H9 (cell line): ENCODE measurements at regions not wholly inside any gene's neighbourhood (a gene's known extent, or its start where the extent isn't known, plus 50 kb on each side); places are given as distances from the start of the nearest gene placed in this dataset.

Experiments
- DNase-seq: peaks from one replicate; pipeline ENCODE4 v3.0.0-alpha.2; 2017
- H2AFZ ChIP-seq: one replicate; pipeline ENCODE4 v1.6.1; 2013; ENCODE audit warnings: mild to moderate bottlenecking, low read length, control low read depth, moderate library complexity
- H2AK5ac ChIP-seq: 2 replicates; pipeline ENCODE4 v1.6.1; 2013; ENCODE audit warnings: low read length, control low read depth, mixed read lengths; ENCODE audit not compliant: insufficient read length
- H2BK120ac ChIP-seq: one replicate; pipeline ENCODE4 v1.6.1; 2013; ENCODE audit warnings: low read depth, mild to moderate bottlenecking, low read length, control low read depth, inconsistent platforms; ENCODE audit not compliant: poor library complexity, severe bottlenecking
- H2BK12ac ChIP-seq: 2 replicates; pipeline ENCODE4 v1.6.1; 2013; ENCODE audit warnings: low read length, control low read depth, mixed read lengths, low read depth; ENCODE audit not compliant: insufficient read length
- H2BK15ac ChIP-seq: 2 replicates; pipeline ENCODE4 v1.6.1; 2013; ENCODE audit warnings: low read depth, low read length, control low read depth
- H2BK20ac ChIP-seq: one replicate; pipeline ENCODE4 v1.6.1; 2013; ENCODE audit warnings: low read depth, mild to moderate bottlenecking, low read length, control low read depth, inconsistent platforms; ENCODE audit not compliant: poor library complexity, severe bottlenecking
- H2BK5ac ChIP-seq: 2 replicates; pipeline ENCODE4 v1.6.1; 2013; ENCODE audit warnings: low read length, control low read depth, mixed read lengths; ENCODE audit not compliant: insufficient read length
- H3K14ac ChIP-seq: 2 replicates; pipeline ENCODE4 v1.6.1; 2013; ENCODE audit warnings: low read length, control low read depth; ENCODE audit not compliant: insufficient read depth
- H3K18ac ChIP-seq: 2 replicates; pipeline ENCODE4 v1.6.1; 2013; ENCODE audit warnings: low read depth, mild to moderate bottlenecking, mixed read lengths, low read length, control low read depth; ENCODE audit not compliant: insufficient read length
- H3K23ac ChIP-seq: 2 replicates; pipeline ENCODE4 v1.6.1; 2013; ENCODE audit warnings: low read length, control low read depth, mixed read lengths, low read depth; ENCODE audit not compliant: insufficient read length
- H3K23me2 ChIP-seq: 2 replicates; pipeline ENCODE4 v1.6.1; 2013; ENCODE audit warnings: low read depth, mild to moderate bottlenecking, mixed read lengths, low read length, control low read depth; ENCODE audit not compliant: insufficient read length, poor library complexity, severe bottlenecking
- H3K27ac ChIP-seq: 2 replicates; pipeline ENCODE4 v1.5.1; 2013; ENCODE audit warnings: low read length, control low read depth, mixed read lengths, low read depth; ENCODE audit not compliant: insufficient read length
- H3K27me3 ChIP-seq: 2 replicates; pipeline ENCODE4 v1.6.1; 2013; ENCODE audit warnings: low read length, control low read depth, inconsistent platforms; ENCODE audit not compliant: insufficient read depth
- H3K4ac ChIP-seq: 2 replicates; pipeline ENCODE4 v1.6.1; 2013; ENCODE audit warnings: low read depth, mild to moderate bottlenecking, control low read depth, inconsistent platforms, low read length, moderate library complexity
- H3K4me1 ChIP-seq: 2 replicates; pipeline ENCODE4 v1.6.1; 2013; ENCODE audit warnings: low read length, control low read depth, inconsistent platforms; ENCODE audit not compliant: insufficient read depth
- H3K4me2 ChIP-seq: 2 replicates; pipeline ENCODE4 v1.6.1; 2013; ENCODE audit warnings: low read length, control low read depth, mixed read lengths; ENCODE audit not compliant: insufficient read length, insufficient read depth
- H3K56ac ChIP-seq: 2 replicates; pipeline ENCODE4 v1.6.1; 2013; ENCODE audit warnings: low read depth, mild to moderate bottlenecking, mixed read lengths, low read length, control low read depth; ENCODE audit not compliant: insufficient read length
- H3K79me1 ChIP-seq: 2 replicates; pipeline ENCODE4 v1.6.1; 2013; ENCODE audit warnings: low read depth, mild to moderate bottlenecking, moderate library complexity, low read length, control low read depth, inconsistent platforms; ENCODE audit not compliant: insufficient read depth, poor library complexity, severe bottlenecking
- H3K79me2 ChIP-seq: 2 replicates; pipeline ENCODE4 v1.6.1; 2013; ENCODE audit warnings: low read length, control low read depth, inconsistent platforms; ENCODE audit not compliant: insufficient read depth
- H3K9ac ChIP-seq: 2 replicates; pipeline ENCODE4 v1.6.1; 2013; ENCODE audit warnings: low read length, control low read depth, mixed read lengths; ENCODE audit not compliant: insufficient read length; ENCODE audit errors: extremely low read depth
- H3K9me3 ChIP-seq: one replicate; pipeline ENCODE4 v1.6.1; 2013; ENCODE audit warnings: low read depth, low read length, inconsistent platforms; ENCODE audit not compliant: control insufficient read depth
- H3T11ph ChIP-seq: one replicate; pipeline ENCODE4 v1.6.1; 2013; ENCODE audit warnings: mild to moderate bottlenecking, low read length, control low read depth, inconsistent platforms
- H4K20me1 ChIP-seq: one replicate; pipeline ENCODE4 v1.6.1; 2013; ENCODE audit not compliant: control insufficient read depth, insufficient read length, insufficient read depth
- H4K5ac ChIP-seq: 2 replicates; pipeline ENCODE4 v1.6.1; 2013; ENCODE audit warnings: low read depth, mild to moderate bottlenecking, mixed read lengths, low read length, control low read depth; ENCODE audit not compliant: insufficient read length
- H4K8ac ChIP-seq: replicated peaks from 2 replicates; pipeline ENCODE4 v1.6.1; 2013; ENCODE audit warnings: low read length, control low read depth, mixed read lengths, low read depth; ENCODE audit not compliant: insufficient read length
- H4K91ac ChIP-seq: 2 replicates; pipeline ENCODE4 v1.6.1; 2013; ENCODE audit warnings: low read depth, mild to moderate bottlenecking, moderate library complexity, mixed read lengths, low read length, control low read depth; ENCODE audit not compliant: insufficient read length
- H3K27ac Mint-ChIP-seq, 3 experiments: 2 replicates in 2 of 3; 3 replicates in 1 of 3; pipeline ENCODE4 v1.8.0; 2020 to 2021; ENCODE audit warnings: mixed read lengths in 3 of 3, mild to moderate bottlenecking in 1 of 3, moderate library complexity in 1 of 3
- H3K27me3 Mint-ChIP-seq: 2 replicates; pipeline ENCODE4 v1.8.0; 2021; ENCODE audit warnings: low read depth, mild to moderate bottlenecking, moderate library complexity, mixed read lengths
- H3K36me3 Mint-ChIP-seq, 3 experiments: 2 replicates in 2 of 3; 3 replicates in 1 of 3; pipeline ENCODE4 v1.8.0; 2020 to 2021; ENCODE audit warnings: low read depth in 3 of 3, mixed read lengths in 3 of 3; ENCODE audit not compliant: insufficient read depth in 1 of 3
- H3K4me1 Mint-ChIP-seq, 2 experiments: 2 replicates each; pipeline ENCODE4 v1.8.0; 2020; ENCODE audit warnings: mixed read lengths in 2 of 2
- H3K4me3 Mint-ChIP-seq, 2 experiments: 2 replicates in 1 of 2; 3 replicates in 1 of 2; pipeline ENCODE4 v1.8.0; 2020 to 2021; ENCODE audit warnings: mild to moderate bottlenecking in 2 of 2, mixed read lengths in 2 of 2, moderate library complexity in 1 of 2
- H3K9me3 Mint-ChIP-seq, 2 experiments: 2 replicates in 1 of 2; 3 replicates in 1 of 2; pipeline ENCODE4 v1.8.0; 2020; ENCODE audit warnings: mild to moderate bottlenecking in 2 of 2, mixed read lengths in 2 of 2, moderate library complexity in 1 of 2
- CTCF ChIP-seq: fragments of 200-600 bp; sonication (generic); conservative IDR thresholded peaks from 3 replicates; pipeline ENCODE4 v1.8.0; 2021; ENCODE audit warnings: antibody characterized with exemption, mild to moderate bottlenecking
- WGBS: extraction: QIAGEN DNeasy Blood & Tissue Kit; methylation state at CpG from one replicate; pipeline ENCODE4 v1.1.7; 2013; ENCODE audit warnings: missing lambda C conversion rate, low lambda C conversion rate, mixed read lengths; ENCODE audit not compliant: insufficient read length; ENCODE audit errors: extremely low coverage; 5-methylcytosine and 5-hydroxymethylcytosine counted together

- no peaks in the 10 kb centered on the region for H4K20me1 ChIP-seq
- H3K79me1 ChIP-seq: no peaks in the 10 kb centered on the region
- H2BK120ac ChIP-seq: no peak overlapping the region
- H3K4ac ChIP-seq: no peak overlapping the region
- H4K5ac ChIP-seq: no peak overlapping the region
- H3K4me1 Mint-ChIP-seq: peaks cover 9 to 11% of the 10 kb centered on the region in 2 experiments
- no peak overlapping the region for H2BK20ac ChIP-seq
- no peak overlapping the region for H3K9ac ChIP-seq
- H3K36me3 Mint-ChIP-seq: peaks cover 0 to 4% (median 0%) of the 10 kb centered on the region in 3 experiments; a peak in 1 of 7 replicates
- H3K9me3 Mint-ChIP-seq: peaks cover 0 to 47% of the 10 kb centered on the region in 2 experiments; a peak in 3 of 5 replicates
- H3K23me2 ChIP-seq: no peaks in the 10 kb centered on the region
- no peak overlapping the region for H4K8ac ChIP-seq
- H3K23ac ChIP-seq: no peak overlapping the region
- H3K18ac ChIP-seq: no peak overlapping the region
- no peak overlapping the region for H3K14ac ChIP-seq
- no peaks in the 10 kb centered on the region for H3K27me3 ChIP-seq
- H3K56ac ChIP-seq: no peak overlapping the region
- H3K4me3 Mint-ChIP-seq: no peak overlapping the region
- no CpG with 5 or more reads among the region's 4 CpGs for WGBS
- H2AFZ ChIP-seq: no peak overlapping the region
- no peak overlapping the region for H4K91ac ChIP-seq
- H3K4me2 ChIP-seq: no peak overlapping the region
- no peaks in the 10 kb centered on the region for H3K4me1 ChIP-seq
- H2AK5ac ChIP-seq: no peak overlapping the region
- H2BK5ac ChIP-seq: no peak overlapping the region
- no peak for DNase-seq
- H3K27ac ChIP-seq: no peak overlapping the region
- no peak overlapping the region for H2BK12ac ChIP-seq
- H3K27me3 Mint-ChIP-seq: no peaks in the 10 kb centered on the region
- no peak overlapping the region for H3K27ac Mint-ChIP-seq
- no peak overlapping the region for H2BK15ac ChIP-seq
- H3K9me3 ChIP-seq: peaks cover 43% of the 10 kb centered on the region
- no peaks in the 10 kb centered on the region for H3K79me2 ChIP-seq
- no peak overlapping the region for H3T11ph ChIP-seq
- TF ChIP-seq CTCF: no peak
Observed at GRCh38 chrX:118208481-118208880, 91.9 kb upstream of the KLHL13 start.
